Activated CD4-positive, alpha-beta T cell treated with anti-CD3 and anti-CD28 coated beads, Interleukin-2, amount 50 U/mL, for 4 hours (primary cell): ENCODE measurements at regions not wholly inside any gene's neighbourhood (a gene's known extent, or its start where the extent isn't known, plus 50 kb on each side); places are given as distances from the start of the nearest gene placed in this dataset.
"Not testable (repeated sequence)": the region's sequence is repeated elsewhere in the genome, so short reads cannot be mapped to it uniquely, and the experiment has no call there.

Experiments used
- DNase-seq, 2 experiments: peaks; one replicate each; pipeline ENCODE4 v3.0.0-alpha.2; 2020

- DNase-seq: no peak
Measured at GRCh38 chr9:18299449-18299848, 174.5 kb upstream of the ADAMTSL1 start.

- DNase-seq: not testable (repeated sequence)
Measured at GRCh38 chr9:18305167-18305806, 168.7 kb upstream of the ADAMTSL1 start.

- no peak for DNase-seq
Measured at GRCh38 chr9:18314316-18314715, 159.6 kb upstream of the ADAMTSL1 start.

- no peak for DNase-seq
Measured at GRCh38 chr9:18317896-18318295, 156.1 kb upstream of the ADAMTSL1 start.

GRCh38 chr9:18319918-18320445 is 154.0 kb upstream of the ADAMTSL1 start:
- DNase-seq: no peak

- no peak for DNase-seq
Measured at GRCh38 chr9:18324928-18325745, 148.8 kb upstream of the ADAMTSL1 start.

GRCh38 chr9:18325746-18326011 is 148.3 kb upstream of the ADAMTSL1 start:
- not testable (repeated sequence) for DNase-seq

- DNase-seq: no peak
Measured at GRCh38 chr9:18327121-18327520, 146.8 kb upstream of the ADAMTSL1 start.

- no peak for DNase-seq
Measured at GRCh38 chr9:18330401-18331309, 143.3 kb upstream of the ADAMTSL1 start.

GRCh38 chr9:18331310-18331684 is 142.7 kb upstream of the ADAMTSL1 start:
- no peak for DNase-seq

GRCh38 chr9:18331808-18332209 is 142.1 kb upstream of the ADAMTSL1 start:
- DNase-seq: no peak

GRCh38 chr9:18333157-18333556 is 140.8 kb upstream of the ADAMTSL1 start:
- DNase-seq: no peak

GRCh38 chr9:18335825-18336224 is 138.1 kb upstream of the ADAMTSL1 start:
- no peak for DNase-seq

- no peak for DNase-seq
Measured at GRCh38 chr9:18338042-18338441, 135.9 kb upstream of the ADAMTSL1 start.

- DNase-seq: no peak
Measured at GRCh38 chr9:18343784-18344183, 130.2 kb upstream of the ADAMTSL1 start.

GRCh38 chr9:18346745-18347144 is 127.2 kb upstream of the ADAMTSL1 start:
- no peak for DNase-seq

- no peak for DNase-seq
Measured at GRCh38 chr9:18347386-18348082, 126.4 kb upstream of the ADAMTSL1 start.

GRCh38 chr9:18348083-18348475 is 125.9 kb upstream of the ADAMTSL1 start:
- no peak for DNase-seq

GRCh38 chr9:18349530-18349929 is 124.4 kb upstream of the ADAMTSL1 start:
- DNase-seq: no peak

GRCh38 chr9:18350036-18350435 is 123.9 kb upstream of the ADAMTSL1 start:
- no peak for DNase-seq

- no peak for DNase-seq
Measured at GRCh38 chr9:18350995-18351595, 122.9 kb upstream of the ADAMTSL1 start.

- DNase-seq: no peak
Measured at GRCh38 chr9:18352711-18353110, 121.2 kb upstream of the ADAMTSL1 start.
